Mesendoderm (in vitro differentiated cells): ENCODE measurements at regions not wholly inside any gene's neighbourhood (a gene's known extent, or its start where the extent isn't known, plus 50 kb on each side); places are given as distances from the start of the nearest gene placed in this dataset.
A peak's percentile ranks its signal among the peaks of the same experiment; 100 is the strongest.
"Not testable (repeated sequence)": the region's sequence is repeated elsewhere in the genome, so short reads cannot be mapped to it uniquely, and the experiment has no call there.

ENCODE experiments used
- DNase-seq: peaks from one replicate; pipeline ENCODE4 v3.0.0; 2013
- H2AK5ac ChIP-seq: 2 replicates; pipeline ENCODE4 v1.6.1; 2013; ENCODE audit warnings: low read length, inconsistent platforms
- H2BK120ac ChIP-seq: 2 replicates; pipeline ENCODE4 v1.6.1; 2013; ENCODE audit warnings: low read depth, mild to moderate bottlenecking, low read length, moderate library complexity, mixed read lengths
- H2BK15ac ChIP-seq: replicated peaks from 2 replicates; pipeline ENCODE4 v1.6.1; 2013; ENCODE audit warnings: low read depth, mild to moderate bottlenecking, moderate library complexity
- H2BK5ac ChIP-seq: 2 replicates; pipeline ENCODE4 v1.6.1; 2013; ENCODE audit warnings: low read length, inconsistent platforms
- H3K18ac ChIP-seq: 2 replicates; pipeline ENCODE4 v1.6.1; 2013; ENCODE audit warnings: mild to moderate bottlenecking, low read length, mixed read lengths
- H3K23ac ChIP-seq: one replicate; pipeline ENCODE4 v1.6.1; 2013; ENCODE audit warnings: low read length
- H3K27ac ChIP-seq: 2 replicates; pipeline ENCODE4 v1.5.1; 2013; ENCODE audit warnings: low read depth, mild to moderate bottlenecking, inconsistent platforms, low read length, moderate library complexity
- H3K27me3 ChIP-seq: 2 replicates; pipeline ENCODE4 v1.6.1; 2013; ENCODE audit warnings: low read length, control low read depth, mild to moderate bottlenecking, inconsistent platforms; ENCODE audit not compliant: insufficient read depth, poor library complexity
- H3K36me3 ChIP-seq: 2 replicates; pipeline ENCODE4 v1.6.1; 2013; ENCODE audit warnings: low read length, inconsistent platforms; ENCODE audit not compliant: control insufficient read depth, insufficient read depth
- H3K4ac ChIP-seq: one replicate; pipeline ENCODE4 v1.6.1; 2013; ENCODE audit warnings: low read depth, mild to moderate bottlenecking, low read length, moderate library complexity
- H3K4me1 ChIP-seq: 2 replicates; pipeline ENCODE4 v1.6.1; 2013; ENCODE audit warnings: low read depth, low read length, inconsistent platforms; ENCODE audit not compliant: control insufficient read depth
- H3K4me2 ChIP-seq: 2 replicates; pipeline ENCODE4 v1.6.1; 2013; ENCODE audit warnings: low read length
- H3K4me3 ChIP-seq: 2 replicates; pipeline ENCODE4 v1.5.1; 2013; ENCODE audit warnings: mild to moderate bottlenecking, low read length
- H3K56ac ChIP-seq: one replicate; pipeline ENCODE4 v1.6.1; 2013; ENCODE audit warnings: low read length
- H3K79me1 ChIP-seq: 2 replicates; pipeline ENCODE4 v1.6.1; 2013; ENCODE audit warnings: low read length, inconsistent platforms
- H3K79me2 ChIP-seq: 2 replicates; pipeline ENCODE4 v1.6.1; 2013; ENCODE audit warnings: mild to moderate bottlenecking, low read length; ENCODE audit not compliant: control insufficient read depth, insufficient read depth
- H3K9ac ChIP-seq: 2 replicates; pipeline ENCODE4 v1.6.1; 2013; ENCODE audit warnings: low read length, inconsistent platforms
- H4K5ac ChIP-seq: one replicate; pipeline ENCODE4 v1.6.1; 2013; ENCODE audit warnings: low read length
- H4K8ac ChIP-seq: one replicate; pipeline ENCODE4 v1.6.1; 2013; ENCODE audit warnings: low read depth, mild to moderate bottlenecking, control low read depth, low read length, moderate library complexity
- WGBS: extraction: QIAGEN DNeasy Blood & Tissue Kit; methylation state at CpG from one replicate; pipeline ENCODE4 v1.1.7; 2013; ENCODE audit warnings: low lambda C conversion rate, missing lambda C conversion rate; ENCODE audit not compliant: insufficient coverage; ENCODE audit errors: extremely low coverage; 5-methylcytosine and 5-hydroxymethylcytosine counted together

GRCh38 chrX:124181515-124181914 lies 150.9 kb upstream of the TEX13D start:
- H4K8ac ChIP-seq, H3K9ac ChIP-seq, H4K5ac ChIP-seq, H3K23ac ChIP-seq, H3K4me1 ChIP-seq, H2BK5ac ChIP-seq, DNase-seq, H3K4me3 ChIP-seq, H3K4me2 ChIP-seq, H2AK5ac ChIP-seq, H2BK120ac ChIP-seq, H3K79me2 ChIP-seq, H3K79me1 ChIP-seq, H3K18ac ChIP-seq, H3K36me3 ChIP-seq, H3K27ac ChIP-seq, H3K56ac ChIP-seq, H3K27me3 ChIP-seq, H3K4ac ChIP-seq, H2BK15ac ChIP-seq: not testable (repeated sequence)
- WGBS = no CpG with 5 or more reads among the region's 8 CpGs

- H3K4me2 ChIP-seq = no peak overlapping the region
- no peak for DNase-seq
- H2AK5ac ChIP-seq = no peak overlapping the region
- H3K27ac ChIP-seq = no peak overlapping the region
- H2BK5ac ChIP-seq = no peak overlapping the region
- H3K4me3 ChIP-seq = no peak overlapping the region
- no peaks in the 10 kb centered on the region for H3K79me2 ChIP-seq
- H4K8ac ChIP-seq = no peak overlapping the region
- H2BK15ac ChIP-seq = no peak overlapping the region
- H3K18ac ChIP-seq = no peak overlapping the region
- H2BK120ac ChIP-seq = no peak overlapping the region
- H3K9ac ChIP-seq = no peak overlapping the region
- H3K56ac ChIP-seq = no peak overlapping the region
- WGBS = no CpG with 5 or more reads among the region's 2 CpGs
- no peaks in the 10 kb centered on the region for H3K36me3 ChIP-seq
- H4K5ac ChIP-seq = no peak overlapping the region
- no peak overlapping the region for H3K23ac ChIP-seq
- H3K4me1 ChIP-seq = no peaks in the 10 kb centered on the region
- no peak overlapping the region for H3K4ac ChIP-seq
- H3K27me3 ChIP-seq = no peaks in the 10 kb centered on the region
- H3K79me1 ChIP-seq = no peaks in the 10 kb centered on the region
Measured at GRCh38 chrX:124190440-124190839, 142.0 kb upstream of the TEX13D start.

- no peak overlapping the region for H2BK5ac ChIP-seq
- H4K8ac ChIP-seq = no peak overlapping the region
- H2AK5ac ChIP-seq = no peak overlapping the region
- peak; percentile 49 for DNase-seq
- no peak overlapping the region for H3K4me2 ChIP-seq
- no peaks in the 10 kb centered on the region for H3K79me2 ChIP-seq
- WGBS = no CpG with 5 or more reads among the region's 5 CpGs
- H3K36me3 ChIP-seq = no peaks in the 10 kb centered on the region
- no peak overlapping the region for H3K27ac ChIP-seq
- no peak overlapping the region for H3K4ac ChIP-seq
- no peak overlapping the region for H3K9ac ChIP-seq
- H3K18ac ChIP-seq = no peak overlapping the region
- no peaks in the 10 kb centered on the region for H3K79me1 ChIP-seq
- H3K4me3 ChIP-seq = no peak overlapping the region
- no peak overlapping the region for H4K5ac ChIP-seq
- H3K23ac ChIP-seq = no peak overlapping the region
- H3K4me1 ChIP-seq = no peaks in the 10 kb centered on the region
- H3K27me3 ChIP-seq = no peaks in the 10 kb centered on the region
- H2BK15ac ChIP-seq = no peak overlapping the region
- H3K56ac ChIP-seq = no peak overlapping the region
- no peak overlapping the region for H2BK120ac ChIP-seq
Measured at GRCh38 chrX:124194199-124194598, 138.3 kb upstream of the TEX13D start.

GRCh38 chrX:124194901-124195300 lies 137.6 kb upstream of the TEX13D start:
- Histone ChIP-seq H3K56ac (no peak overlapping the region), H3K9ac (no peak overlapping the region), H3K23ac (no peak overlapping the region), H2BK15ac (no peak overlapping the region), H4K8ac (no peak overlapping the region), H3K4ac (no peak overlapping the region), H3K4me2 (no peak overlapping the region), H3K79me2 (no peaks in the 10 kb centered on the region), H4K5ac (no peak overlapping the region), H3K36me3 (no peaks in the 10 kb centered on the region), H2AK5ac (no peak overlapping the region), H3K4me1 (no peaks in the 10 kb centered on the region), H2BK120ac (no peak overlapping the region), H3K27me3 (no peaks in the 10 kb centered on the region), H3K27ac (no peak overlapping the region), H2BK5ac (no peak overlapping the region), H3K79me1 (no peaks in the 10 kb centered on the region), H3K18ac (no peak overlapping the region), H3K4me3 (no peak overlapping the region)
- no peak for DNase-seq
- no CpG with 5 or more reads among the region's 8 CpGs for WGBS

GRCh38 chrX:124203311-124203710 lies 129.1 kb upstream of the TEX13D start:
- H3K4ac ChIP-seq = no peak overlapping the region
- no peak overlapping the region for H3K9ac ChIP-seq
- no peaks in the 10 kb centered on the region for H3K79me2 ChIP-seq
- no peaks in the 10 kb centered on the region for H3K36me3 ChIP-seq
- no peak overlapping the region for H4K5ac ChIP-seq
- no peak overlapping the region for H2BK15ac ChIP-seq
- H3K27ac ChIP-seq = no peak overlapping the region
- H3K4me2 ChIP-seq = no peak overlapping the region
- H2AK5ac ChIP-seq = no peak overlapping the region
- H3K79me1 ChIP-seq = no peaks in the 10 kb centered on the region
- no peak overlapping the region for H3K4me3 ChIP-seq
- no peak overlapping the region for H3K23ac ChIP-seq
- H3K27me3 ChIP-seq = no peaks in the 10 kb centered on the region
- no peak overlapping the region for H4K8ac ChIP-seq
- no peaks in the 10 kb centered on the region for H3K4me1 ChIP-seq
- no peak overlapping the region for H3K56ac ChIP-seq
- DNase-seq = no peak
- no peak overlapping the region for H3K18ac ChIP-seq
- no peak overlapping the region for H2BK5ac ChIP-seq
- no CpG with 5 or more reads among the region's 1 CpG for WGBS
- no peak overlapping the region for H2BK120ac ChIP-seq

GRCh38 chrX:124208660-124209059 lies 123.8 kb upstream of the TEX13D start:
- Histone ChIP-seq H2BK120ac (no peak overlapping the region), H3K4ac (no peak overlapping the region), H3K4me1 (no peaks in the 10 kb centered on the region), H3K27ac (no peak overlapping the region), H2BK5ac (no peak overlapping the region), H3K27me3 (no peaks in the 10 kb centered on the region), H3K9ac (no peak overlapping the region), H3K79me1 (no peaks in the 10 kb centered on the region), H3K36me3 (no peaks in the 10 kb centered on the region), H4K8ac (no peak overlapping the region), H4K5ac (no peak overlapping the region), H3K56ac (no peak overlapping the region), H2AK5ac (no peak overlapping the region), H2BK15ac (no peak overlapping the region), H3K18ac (no peak overlapping the region), H3K23ac (no peak overlapping the region), H3K4me3 (no peak overlapping the region), H3K4me2 (no peak overlapping the region), H3K79me2 (no peaks in the 10 kb centered on the region)
- DNase-seq = no peak
- no CpG with 5 or more reads among the region's 5 CpGs for WGBS
